ENCODE measurements at regions not wholly inside any gene's neighbourhood (a gene's known extent, or its start where the extent isn't known, plus 50 kb on each side); places are given as distances from the start of the nearest gene placed in this dataset.

DNA sequence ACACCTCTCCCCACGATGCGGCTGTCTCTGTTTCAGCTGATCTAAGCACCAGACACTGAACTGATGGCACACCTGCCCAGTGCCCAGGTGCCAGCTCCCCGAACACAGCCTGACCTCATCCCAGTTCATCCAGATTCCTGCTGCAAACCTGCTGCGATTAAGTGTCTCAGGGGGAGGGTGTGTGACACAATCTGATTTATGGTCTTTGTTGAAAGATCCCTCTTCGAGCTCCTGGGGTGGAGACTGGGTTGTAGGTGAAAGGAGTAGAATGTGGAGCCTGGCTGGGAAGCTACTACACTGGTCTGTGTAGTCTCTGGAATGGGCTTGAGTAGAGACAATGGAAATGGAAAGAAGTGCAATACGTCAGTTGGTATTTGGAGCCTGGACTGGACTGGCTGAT lies 390.3 kb downstream of the SHANK2 start:
- TF ChIP-seq CTCF (IDR thresholded peaks at IDR 0.05) = no peak
- no peak for TF ChIP-seq EP300 (IDR thresholded peaks at IDR 0.05)
- TF ChIP-seq POLR2A (IDR thresholded peaks at IDR 0.05) = no peak

Measured in ovary (tissue), 3 donors.